K562 (cell line): ENCODE measurements at regions not wholly inside any gene's neighbourhood (a gene's known extent, or its start where the extent isn't known, plus 50 kb on each side); places are given as distances from the start of the nearest gene placed in this dataset.

ENCODE experiments used
- ATAC-seq: fragments of 200-7000 bp; cut with Tn5 transposase; 3 replicates; pipeline ENCODE4 v1.9.1; 2020; ENCODE audit warnings: moderate library complexity
- BruUV-seq: library from RNA; stranded (reverse); fragments of 400-500 nt; replicated peaks from 2 replicates; lab custom pipeline; 2021; lab: Mats Ljungman, UMichigan
- CTCF ChIA-PET: fragments of 300-600 bp; formaldehyde crosslinking; extraction: SDS; loops from one replicate; lab custom pipeline; 2021; ENCODE audit warnings: low intra/inter-chr PET ratio; lab: Yijun Ruan, JAX
- POLR2A ChIA-PET: fragments of 300-600, 350-650 bp; sonication (Branson Sonifier 250); formaldehyde crosslinking; extraction: SDS; loops from one replicate; lab custom pipeline; 2021; ENCODE audit warnings: antibody characterized with exemption, inconsistent platforms; lab: Yijun Ruan, JAX
- DNase-seq, 4 experiments: peaks; one replicate each; pipeline versions ENCODE4 v3.0.0 to v3.0.0-alpha.2; 2011 to 2018; ENCODE audit warnings: low spot score in 3 of 4, mixed read lengths in 3 of 4; ENCODE audit errors: extremely low read depth in 1 of 4
- FAIRE-seq: peaks from 2 replicates; lab custom pipeline; 2011; peaks lifted over from hg19 to GRCh38; lab: Jason Lieb, UNC
- H2AFZ ChIP-seq: 2 replicates; pipeline ENCODE4 v1.6.0; 2011; ENCODE audit warnings: low read depth, low read length, control low read depth, inconsistent platforms
- H3K27ac ChIP-seq: fragments of 200-600 bp; 3 replicates; pipeline ENCODE4 v1.8.0; 2011; ENCODE audit warnings: low read depth, mild to moderate bottlenecking, control low read depth, inconsistent platforms, low read length, moderate library complexity, mixed read lengths; ENCODE audit errors: extremely low read depth
- H3K27me3 ChIP-seq, 2 experiments: fragments of 300-600 bp in 1 of 2; 2 replicates in 1 of 2; 3 replicates in 1 of 2; pipeline versions ENCODE4 v1.6.0 to v1.8.0; 2011; ENCODE audit warnings: inconsistent platforms in 2 of 2, low read length in 2 of 2, mild to moderate bottlenecking in 1 of 2, mixed read lengths in 1 of 2, moderate library complexity in 1 of 2; ENCODE audit not compliant: control insufficient read depth in 2 of 2, insufficient read depth in 2 of 2
- H3K36me3 ChIP-seq: fragments of 300-600 bp; 3 replicates; pipeline ENCODE4 v1.8.0; 2011; ENCODE audit warnings: mild to moderate bottlenecking, low read length, inconsistent platforms; ENCODE audit not compliant: control insufficient read depth, insufficient read depth
- H3K4me1 ChIP-seq, 2 experiments: fragments of 200-600 bp in 1 of 2; replicated peaks in 1 of 2; 2 replicates in 1 of 2; 3 replicates in 1 of 2; pipeline versions ENCODE4 v1.5.1 to v1.8.0; 2011; ENCODE audit warnings: inconsistent platforms in 2 of 2, low read length in 2 of 2, mild to moderate bottlenecking in 1 of 2, mixed read lengths in 1 of 2, moderate library complexity in 1 of 2; ENCODE audit not compliant: control insufficient read depth in 2 of 2, insufficient read depth in 2 of 2
- H3K4me2 ChIP-seq: 2 replicates; pipeline ENCODE4 v1.6.1; 2011; ENCODE audit warnings: low read length, control low read depth, inconsistent platforms, mixed read lengths; ENCODE audit not compliant: insufficient read depth
- H3K4me3 ChIP-seq: fragments of 200-600 bp; sonication (generic), shearing (Covaris generic); 2 replicates; pipeline ENCODE4 v1.5.1; 2016; ENCODE audit warnings: control low read depth, inconsistent platforms
- H3K79me2 ChIP-seq: fragments of 200-600 bp; 3 replicates; pipeline ENCODE4 v1.8.0; 2011; ENCODE audit warnings: low read length, inconsistent platforms; ENCODE audit not compliant: control insufficient read depth, insufficient read depth
- H3K9ac ChIP-seq, 2 experiments: 2 replicates each; pipeline versions ENCODE4 v1.6.0 to v1.6.1; 2011; ENCODE audit warnings: low read depth in 2 of 2, low read length in 2 of 2, control low read depth in 1 of 2, inconsistent platforms in 1 of 2, mild to moderate bottlenecking in 1 of 2, mixed read lengths in 1 of 2; ENCODE audit not compliant: insufficient read depth in 1 of 2
- H3K9me1 ChIP-seq: one replicate; pipeline ENCODE4 v1.6.0; 2011; ENCODE audit warnings: inconsistent platforms, mild to moderate bottlenecking, low read length, moderate library complexity; ENCODE audit not compliant: control insufficient read depth, insufficient read depth
- H3K9me3 ChIP-seq: replicated peaks from 2 replicates; pipeline ENCODE4 v1.5.1; 2011; ENCODE audit warnings: low read depth, low read length, inconsistent platforms; ENCODE audit not compliant: control insufficient read depth, insufficient read depth
- H4K20me1 ChIP-seq: replicated peaks from 2 replicates; pipeline ENCODE4 v1.6.1; 2011; ENCODE audit warnings: low read length, inconsistent platforms, mixed read lengths; ENCODE audit not compliant: control insufficient read depth, insufficient read depth
- ESRRB ChIP-seq: fragments of 250-450 bp; sonication (Bioruptor Pico); IDR thresholded peaks from 2 replicates; pipeline ENCODE4 v1.5.0; 2020; ENCODE audit warnings: mild to moderate bottlenecking, moderate library complexity, borderline replicate concordance
- MTF1 ChIP-seq: fragments of 250-450 bp; sonication (Bioruptor Pico); IDR thresholded peaks from 2 replicates; pipeline ENCODE4 v1.9.0; 2021; ENCODE audit warnings: moderate library complexity, mild to moderate bottlenecking, inconsistent platforms, borderline replicate concordance
- YY1 ChIP-seq, 3 experiments: IDR thresholded peaks; 2 replicates each; pipeline ENCODE4 v1.6.1; 2011; ENCODE audit warnings: low read length in 2 of 3, mild to moderate bottlenecking in 2 of 3, moderate library complexity in 2 of 3, borderline replicate concordance in 1 of 3, control low read depth in 1 of 3, low read depth in 1 of 3; ENCODE audit not compliant: insufficient read depth in 3 of 3, insufficient replicate concordance in 2 of 3, control insufficient read depth in 1 of 3, insufficient read length in 1 of 3; ENCODE audit errors: extremely low read depth in 1 of 3
- ZNF134 ChIP-seq: fragments of 250-450 bp; sonication (Bioruptor Pico); conservative IDR thresholded peaks from 2 replicates; pipeline ENCODE4 v1.4.0; 2020
- ZNF699 ChIP-seq: fragments of 250-450 bp; sonication (Bioruptor Pico); IDR thresholded peaks from 2 replicates; pipeline ENCODE4 v1.8.0; 2021; ENCODE audit warnings: mild to moderate bottlenecking, moderate library complexity; ENCODE audit not compliant: insufficient replicate concordance
- WGBS: fragments of 100-300 bp; shearing (Covaris generic); methylation state at CpG from one replicate; pipeline ENCODE4 v1.1.6; 2016; ENCODE audit warnings: low coverage, mixed read lengths; ENCODE audit not compliant: insufficient coverage; ENCODE audit errors: missing lambda C conversion rate; 5-methylcytosine and 5-hydroxymethylcytosine counted together
- in situ Hi-C: fragments of 300-500 bp; cut with MboI; formaldehyde crosslinking; loops from 4 replicates; pipeline ENCODE4 v1.15.0; 2018; ENCODE audit warnings: inconsistent platforms, mixed read lengths
- intact Hi-C: fragments of 100-400 bp; cut with micrococcal nuclease; formaldehyde crosslinking; loops from 2 replicates; pipeline ENCODE4 v1.14.2; 2022
- TF ChIP-seq, protein P1 (sequence below), 2 experiments: fragments of 450-650 bp in 1 of 2; IDR thresholded peaks; 2 replicates each; pipeline ENCODE4 v1.6.1; 2011 to 2017; ENCODE audit warnings: low read depth in 2 of 2, antibody characterized with exemption in 1 of 2, borderline replicate concordance in 1 of 2, low read length in 1 of 2, mild to moderate bottlenecking in 1 of 2, mixed read lengths in 1 of 2; ENCODE audit not compliant: control insufficient read depth in 1 of 2
- TF ChIP-seq, protein P2 (sequence below): sonication (generic); formaldehyde crosslinking; IDR thresholded peaks from 2 replicates; pipeline ENCODE4 v1.8.1; 2022; ENCODE audit warnings: missing genetic modification reagents
- TF ChIP-seq, protein P3 (sequence below): sonication (generic); formaldehyde crosslinking; IDR thresholded peaks from 2 replicates; pipeline ENCODE4 v1.8.1; 2023; ENCODE audit warnings: mild to moderate bottlenecking, missing genetic modification reagents

DNA sequence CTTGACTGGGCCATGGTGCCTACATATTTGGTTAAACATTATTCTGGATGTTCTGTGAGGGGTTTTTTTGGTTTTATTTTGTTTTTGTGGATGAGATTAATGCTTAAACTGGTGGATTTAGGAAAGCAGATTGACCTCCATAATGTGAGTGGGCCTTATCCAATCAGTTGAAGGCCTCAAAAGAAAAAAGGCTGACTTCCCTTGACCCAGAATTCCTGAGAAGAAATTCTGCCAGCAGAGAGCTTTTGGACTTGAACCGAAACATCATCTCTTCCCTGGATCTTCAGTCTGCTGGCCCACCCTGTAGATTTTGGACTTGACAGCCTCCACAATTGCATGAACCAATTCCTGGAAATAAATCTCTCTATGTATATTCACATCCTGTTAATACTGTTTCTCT lies 94.4 kb downstream of the ADRA2A start:
- H3K4me1 ChIP-seq: peaks cover 2 to 6% of the 10 kb centered on the region in 2 experiments; a peak in 3 of 5 replicates
- no peaks in the 10 kb centered on the region for H3K27me3 ChIP-seq
- no peak overlapping the region for H3K4me2 ChIP-seq
- no TSS peak for BruUV-seq
- ChIA-PET CTCF (no interaction called here), POLR2A (no interaction called here)
- no peaks in the 10 kb centered on the region for H3K9me3 ChIP-seq
- no peaks in the 10 kb centered on the region for H4K20me1 ChIP-seq
- intact Hi-C loops: no loop called here
- no peak overlapping the region for H3K4me3 ChIP-seq
- no peaks in the 10 kb centered on the region for H3K9me1 ChIP-seq
- no peak for FAIRE-seq
- WGBS: 0% methylated on average over 1 of the region's 1 CpG
- no peak overlapping the region for H3K9ac ChIP-seq
- DNase-seq: no peak
- in situ Hi-C loops: no loop called here
- no peaks in the 10 kb centered on the region for H3K36me3 ChIP-seq
- H2AFZ ChIP-seq: no peak overlapping the region
- H3K27ac ChIP-seq: no peak overlapping the region
- ATAC-seq: no peak
- no peaks in the 10 kb centered on the region for H3K79me2 ChIP-seq
- TF ChIP-seq ZNF699 (CRISPR knock-in tag): no peak
- TF ChIP-seq ZNF134: peak; percentile 65

DNA sequence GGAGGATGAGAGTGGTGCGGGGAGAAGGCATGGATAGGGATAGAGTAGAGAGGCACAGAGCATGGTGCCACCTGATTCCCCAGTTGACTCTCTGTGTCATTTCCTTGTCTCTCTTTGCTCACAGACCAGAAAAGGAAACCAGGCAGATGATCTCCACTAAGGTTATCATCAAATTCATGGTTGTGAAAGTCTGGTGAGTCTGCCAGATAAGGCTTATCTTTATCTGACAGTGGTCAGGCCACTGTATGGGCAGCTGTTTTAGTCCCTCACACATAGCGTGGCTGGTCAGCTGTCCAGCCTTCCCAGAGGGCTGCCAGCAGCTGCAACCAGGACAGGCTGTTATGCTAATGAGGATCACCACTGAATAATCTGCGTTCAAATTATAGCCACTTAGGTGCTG lies 99.0 kb downstream of the ADRA2A start:
- H3K27ac ChIP-seq: no peak overlapping the region
- peaks cover 2 to 6% of the 10 kb centered on the region in 2 experiments; a peak in 3 of 5 replicates for H3K4me1 ChIP-seq
- in situ Hi-C loops: no loop called here
- no peak overlapping the region for H2AFZ ChIP-seq
- ATAC-seq (peak; percentile 84), DNase-seq (peak; percentile 8 to 53 (median 16)), FAIRE-seq (no peak)
- no peaks in the 10 kb centered on the region for H3K36me3 ChIP-seq
- no peak overlapping the region for H3K4me2 ChIP-seq
- H3K4me3 ChIP-seq: no peak overlapping the region
- H4K20me1 ChIP-seq: no peaks in the 10 kb centered on the region
- no TSS peak for BruUV-seq
- ChIA-PET POLR2A (no interaction called here), CTCF (no interaction called here)
- H3K9me1 ChIP-seq: no peaks in the 10 kb centered on the region
- no peaks in the 10 kb centered on the region for H3K27me3 ChIP-seq
- intact Hi-C loops: no loop called here
- 4% methylated on average over 3 of the region's 3 CpGs for WGBS
- H3K9me3 ChIP-seq: no peaks in the 10 kb centered on the region
- H3K79me2 ChIP-seq: no peaks in the 10 kb centered on the region
- no peak overlapping the region for H3K9ac ChIP-seq
- TF ChIP-seq, protein P1, sequence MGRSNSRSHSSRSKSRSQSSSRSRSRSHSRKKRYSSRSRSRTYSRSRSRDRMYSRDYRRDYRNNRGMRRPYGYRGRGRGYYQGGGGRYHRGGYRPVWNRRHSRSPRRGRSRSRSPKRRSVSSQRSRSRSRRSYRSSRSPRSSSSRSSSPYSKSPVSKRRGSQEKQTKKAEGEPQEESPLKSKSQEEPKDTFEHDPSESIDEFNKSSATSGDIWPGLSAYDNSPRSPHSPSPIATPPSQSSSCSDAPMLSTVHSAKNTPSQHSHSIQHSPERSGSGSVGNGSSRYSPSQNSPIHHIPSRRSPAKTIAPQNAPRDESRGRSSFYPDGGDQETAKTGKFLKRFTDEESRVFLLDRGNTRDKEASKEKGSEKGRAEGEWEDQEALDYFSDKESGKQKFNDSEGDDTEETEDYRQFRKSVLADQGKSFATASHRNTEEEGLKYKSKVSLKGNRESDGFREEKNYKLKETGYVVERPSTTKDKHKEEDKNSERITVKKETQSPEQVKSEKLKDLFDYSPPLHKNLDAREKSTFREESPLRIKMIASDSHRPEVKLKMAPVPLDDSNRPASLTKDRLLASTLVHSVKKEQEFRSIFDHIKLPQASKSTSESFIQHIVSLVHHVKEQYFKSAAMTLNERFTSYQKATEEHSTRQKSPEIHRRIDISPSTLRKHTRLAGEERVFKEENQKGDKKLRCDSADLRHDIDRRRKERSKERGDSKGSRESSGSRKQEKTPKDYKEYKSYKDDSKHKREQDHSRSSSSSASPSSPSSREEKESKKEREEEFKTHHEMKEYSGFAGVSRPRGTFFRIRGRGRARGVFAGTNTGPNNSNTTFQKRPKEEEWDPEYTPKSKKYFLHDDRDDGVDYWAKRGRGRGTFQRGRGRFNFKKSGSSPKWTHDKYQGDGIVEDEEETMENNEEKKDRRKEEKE (IDR thresholded peaks at IDR 0.05; ENCODE audit: borderline replicate concordance in 1 of 2, control insufficient read depth in 1 of 2, low read depth in 2 of 2, low read length in 1 of 2): no peak
- TF ChIP-seq ESRRB (CRISPR knock-in tag): no peak
- no peak for TF ChIP-seq YY1 (IDR thresholded peaks at IDR 0.05; ENCODE audit: borderline replicate concordance in 1 of 3, control insufficient read depth in 1 of 3, extremely low read depth in 1 of 3, insufficient read depth in 3 of 3, insufficient read length in 1 of 3, insufficient replicate concordance in 2 of 3, low read depth in 1 of 3, low read length in 2 of 3)
- TF ChIP-seq, protein P2, sequence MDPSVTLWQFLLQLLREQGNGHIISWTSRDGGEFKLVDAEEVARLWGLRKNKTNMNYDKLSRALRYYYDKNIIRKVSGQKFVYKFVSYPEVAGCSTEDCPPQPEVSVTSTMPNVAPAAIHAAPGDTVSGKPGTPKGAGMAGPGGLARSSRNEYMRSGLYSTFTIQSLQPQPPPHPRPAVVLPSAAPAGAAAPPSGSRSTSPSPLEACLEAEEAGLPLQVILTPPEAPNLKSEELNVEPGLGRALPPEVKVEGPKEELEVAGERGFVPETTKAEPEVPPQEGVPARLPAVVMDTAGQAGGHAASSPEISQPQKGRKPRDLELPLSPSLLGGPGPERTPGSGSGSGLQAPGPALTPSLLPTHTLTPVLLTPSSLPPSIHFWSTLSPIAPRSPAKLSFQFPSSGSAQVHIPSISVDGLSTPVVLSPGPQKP (CRISPR knock-in tag): no peak
- TF ChIP-seq MTF1 (CRISPR knock-in tag): no peak
- TF ChIP-seq, protein P3, sequence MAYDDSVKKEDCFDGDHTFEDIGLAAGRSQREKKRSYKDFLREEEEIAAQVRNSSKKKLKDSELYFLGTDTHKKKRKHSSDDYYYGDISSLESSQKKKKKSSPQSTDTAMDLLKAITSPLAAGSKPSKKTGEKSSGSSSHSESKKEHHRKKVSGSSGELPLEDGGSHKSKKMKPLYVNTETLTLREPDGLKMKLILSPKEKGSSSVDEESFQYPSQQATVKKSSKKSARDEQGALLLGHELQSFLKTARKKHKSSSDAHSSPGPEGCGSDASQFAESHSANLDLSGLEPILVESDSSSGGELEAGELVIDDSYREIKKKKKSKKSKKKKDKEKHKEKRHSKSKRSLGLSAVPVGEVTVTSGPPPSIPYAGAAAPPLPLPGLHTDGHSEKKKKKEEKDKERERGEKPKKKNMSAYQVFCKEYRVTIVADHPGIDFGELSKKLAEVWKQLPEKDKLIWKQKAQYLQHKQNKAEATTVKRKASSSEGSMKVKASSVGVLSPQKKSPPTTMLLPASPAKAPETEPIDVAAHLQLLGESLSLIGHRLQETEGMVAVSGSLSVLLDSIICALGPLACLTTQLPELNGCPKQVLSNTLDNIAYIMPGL (CRISPR knock-in tag): no peak
